Vagina (tissue), 2 donors: ENCODE measurements at regions not wholly inside any gene's neighbourhood (a gene's known extent, or its start where the extent isn't known, plus 50 kb on each side); places are given as distances from the start of the nearest gene placed in this dataset.

Source experiments
- DNase-seq, 2 donors: peaks; one replicate each; pipeline ENCODE4 v3.0.0-alpha.2; 2017; ENCODE audit errors: extremely low spot score in 2 of 2
- H3K27ac ChIP-seq: fragments of 200-600 bp; sonication (generic); one replicate; pipeline ENCODE4 v1.5.1; 2019
- H3K27me3 ChIP-seq: fragments of 200-600 bp; sonication (generic); one replicate; pipeline ENCODE4 v1.5.1; 2019
- H3K36me3 ChIP-seq, 2 donors: fragments of 200-600 bp; sonication (generic); one replicate each; pipeline ENCODE4 v1.5.1; 2017 to 2019
- H3K4me1 ChIP-seq: fragments of 200-600 bp; sonication (generic); one replicate; pipeline ENCODE4 v1.5.1; 2019
- H3K4me3 ChIP-seq, 2 donors: fragments of 200-600 bp; sonication (generic); 1 replicate in 1 of 2; 2 replicates in 1 of 2; pipeline ENCODE4 v1.5.1; 2016 to 2019
- H3K9me3 ChIP-seq: fragments of 200-600 bp; sonication (generic); one replicate; pipeline ENCODE4 v1.5.1; 2019
- POLR2A ChIP-seq, 2 donors: fragments of 450-650 bp; IDR thresholded peaks; one replicate each; pipeline ENCODE4 v1.6.1; 2017; ENCODE audit warnings: antibody characterized with exemption in 2 of 2, mild to moderate bottlenecking in 2 of 2, moderate library complexity in 2 of 2
- POLR2AphosphoS5 ChIP-seq, 2 donors: sonication (generic); formaldehyde crosslinking; IDR thresholded peaks; one replicate each; pipeline ENCODE4 v1.9.0; 2017; ENCODE audit warnings: antibody characterized with exemption in 2 of 2, mild to moderate bottlenecking in 2 of 2, low read depth in 1 of 2; ENCODE audit not compliant: insufficient read depth in 1 of 2
- intact Hi-C: fragments of 100-400 bp; cut with DNase I; formaldehyde crosslinking; loops from one replicate; pipeline ENCODE4 v1.15.1; 2023
- TF ChIP-seq, protein P1 (sequence below), 3 experiments: fragments of 450-650 bp in 2 of 3; fragments of 200-600 bp in 1 of 3; sonication (generic) in 1 of 3; IDR thresholded peaks; one replicate each; pipeline ENCODE4 v1.5.1; 2017 to 2019; ENCODE audit warnings: antibody characterized with exemption in 3 of 3, mild to moderate bottlenecking in 2 of 3, moderate library complexity in 2 of 3

DNA sequence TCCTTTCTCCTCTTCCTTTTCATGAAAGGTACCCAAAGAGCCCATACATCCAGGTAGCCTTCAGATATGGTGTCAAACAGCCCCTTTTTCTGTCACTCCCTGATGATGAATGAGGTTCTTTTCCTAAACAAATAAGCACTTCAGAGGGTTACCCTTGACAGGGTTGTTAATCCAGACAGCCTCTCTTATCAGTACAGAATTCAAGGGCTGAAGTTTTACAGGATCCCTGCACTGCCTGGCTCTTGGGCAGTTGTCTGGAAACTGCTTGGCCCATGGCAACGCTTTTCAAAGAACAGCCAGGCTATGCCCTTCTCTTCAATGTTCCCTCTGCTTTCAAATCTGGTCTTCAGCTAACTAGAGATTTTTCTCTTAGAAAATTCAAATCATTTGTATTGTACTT is 352.6 kb upstream of the FAM241A start:
- TF ChIP-seq, protein P1, sequence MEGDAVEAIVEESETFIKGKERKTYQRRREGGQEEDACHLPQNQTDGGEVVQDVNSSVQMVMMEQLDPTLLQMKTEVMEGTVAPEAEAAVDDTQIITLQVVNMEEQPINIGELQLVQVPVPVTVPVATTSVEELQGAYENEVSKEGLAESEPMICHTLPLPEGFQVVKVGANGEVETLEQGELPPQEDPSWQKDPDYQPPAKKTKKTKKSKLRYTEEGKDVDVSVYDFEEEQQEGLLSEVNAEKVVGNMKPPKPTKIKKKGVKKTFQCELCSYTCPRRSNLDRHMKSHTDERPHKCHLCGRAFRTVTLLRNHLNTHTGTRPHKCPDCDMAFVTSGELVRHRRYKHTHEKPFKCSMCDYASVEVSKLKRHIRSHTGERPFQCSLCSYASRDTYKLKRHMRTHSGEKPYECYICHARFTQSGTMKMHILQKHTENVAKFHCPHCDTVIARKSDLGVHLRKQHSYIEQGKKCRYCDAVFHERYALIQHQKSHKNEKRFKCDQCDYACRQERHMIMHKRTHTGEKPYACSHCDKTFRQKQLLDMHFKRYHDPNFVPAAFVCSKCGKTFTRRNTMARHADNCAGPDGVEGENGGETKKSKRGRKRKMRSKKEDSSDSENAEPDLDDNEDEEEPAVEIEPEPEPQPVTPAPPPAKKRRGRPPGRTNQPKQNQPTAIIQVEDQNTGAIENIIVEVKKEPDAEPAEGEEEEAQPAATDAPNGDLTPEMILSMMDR (IDR thresholded peaks at IDR 0.05), result no peak
- TF ChIP-seq POLR2A (IDR thresholded peaks at IDR 0.05) (no peak), POLR2AphosphoS5 (IDR thresholded peaks at IDR 0.05; ENCODE audit: insufficient read depth in 1 of 2, low read depth in 1 of 2) (no peak)
- DNase-seq, result no peak

DNA sequence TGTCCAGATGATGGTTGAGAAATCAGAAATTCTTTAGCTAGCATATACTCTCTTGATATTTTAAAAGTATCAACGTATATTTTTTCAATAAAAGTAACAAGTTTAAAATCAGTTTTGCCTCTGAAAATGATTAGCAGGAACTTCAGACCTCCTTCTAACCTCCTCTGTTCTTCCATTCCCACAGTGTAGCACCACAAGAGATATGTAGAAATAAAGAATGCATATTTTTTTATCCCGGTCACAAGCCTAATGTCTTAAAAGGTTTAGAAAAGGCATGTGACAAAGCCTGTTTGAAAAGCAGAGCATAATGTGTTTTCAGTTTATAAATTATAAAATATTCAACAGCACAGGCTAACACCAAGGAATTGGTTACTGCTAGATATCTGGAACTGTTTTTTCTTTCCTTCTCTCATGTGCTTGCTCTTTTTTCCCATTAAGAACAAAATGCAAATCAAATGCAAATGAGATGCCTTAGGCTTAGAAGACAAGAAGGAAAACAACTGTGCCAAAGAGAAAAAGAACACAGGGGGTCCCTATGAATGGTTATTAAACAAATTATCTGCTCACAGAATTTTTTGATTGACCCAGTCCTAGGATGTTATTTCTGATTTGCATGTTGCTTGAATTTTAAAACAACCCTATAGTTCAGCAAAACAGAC is 351.7 kb upstream of the FAM241A start:
- Histone ChIP-seq H3K9me3 (no peaks in the 10 kb centered on the region), H3K27ac (no peak overlapping the region)
- intact Hi-C loops, result no loop called here

More for the DNA sequence above, 352.6 kb upstream of the FAM241A start:
- Histone ChIP-seq H3K9me3 (no peaks in the 10 kb centered on the region), H3K4me3 (no peak overlapping the region), H3K27ac (no peak overlapping the region), H3K27me3 (no peaks in the 10 kb centered on the region), H3K36me3 (no peaks in the 10 kb centered on the region), H3K4me1 (no peaks in the 10 kb centered on the region)
- intact Hi-C loops, result no loop called here

DNA sequence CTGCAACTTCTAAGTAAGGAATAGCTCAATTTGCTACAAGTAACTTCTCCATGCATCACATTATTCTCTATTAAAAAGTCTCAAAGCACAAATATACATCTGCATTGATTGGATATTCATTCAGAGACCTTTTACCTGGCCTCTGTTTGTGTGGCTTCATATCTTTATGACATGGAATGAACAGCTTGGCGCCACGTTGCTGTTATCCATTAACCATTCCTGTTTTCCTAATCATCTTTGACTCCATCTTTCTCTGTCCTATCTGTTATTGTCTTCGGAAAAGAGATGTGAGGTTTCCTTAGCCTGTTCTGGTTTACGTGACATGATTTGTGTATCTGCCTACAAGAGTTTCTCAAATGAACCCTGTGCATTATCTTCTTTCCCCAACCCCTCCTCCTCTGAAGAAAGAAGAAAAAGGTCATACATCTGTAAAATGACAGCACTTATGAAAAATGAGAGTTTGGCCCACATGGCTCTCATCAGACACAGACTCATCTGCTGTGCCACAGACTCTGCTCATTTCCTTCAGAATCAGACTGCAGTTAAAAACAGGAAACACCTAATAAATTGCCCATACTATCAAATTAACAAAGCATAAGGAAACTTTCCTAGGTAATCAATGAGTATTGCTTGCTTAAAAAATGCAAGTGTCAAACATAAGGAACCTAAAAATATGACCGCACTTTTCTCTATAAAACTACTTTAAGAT is 347.6 kb upstream of the FAM241A start:
- intact Hi-C loops, result no loop called here

More for the DNA sequence above, 351.7 kb upstream of the FAM241A start:
- no peaks in the 10 kb centered on the region for H3K27me3 ChIP-seq
- H3K4me1 ChIP-seq, result no peaks in the 10 kb centered on the region
- DNase-seq, result no peak
- TF ChIP-seq, protein P1 (IDR thresholded peaks at IDR 0.05), result no peak
- TF ChIP-seq POLR2AphosphoS5 (IDR thresholded peaks at IDR 0.05; ENCODE audit: insufficient read depth in 1 of 2, low read depth in 1 of 2) (no peak), POLR2A (IDR thresholded peaks at IDR 0.05) (no peak)
- no peak overlapping the region for H3K4me3 ChIP-seq
- no peaks in the 10 kb centered on the region for H3K36me3 ChIP-seq

DNA sequence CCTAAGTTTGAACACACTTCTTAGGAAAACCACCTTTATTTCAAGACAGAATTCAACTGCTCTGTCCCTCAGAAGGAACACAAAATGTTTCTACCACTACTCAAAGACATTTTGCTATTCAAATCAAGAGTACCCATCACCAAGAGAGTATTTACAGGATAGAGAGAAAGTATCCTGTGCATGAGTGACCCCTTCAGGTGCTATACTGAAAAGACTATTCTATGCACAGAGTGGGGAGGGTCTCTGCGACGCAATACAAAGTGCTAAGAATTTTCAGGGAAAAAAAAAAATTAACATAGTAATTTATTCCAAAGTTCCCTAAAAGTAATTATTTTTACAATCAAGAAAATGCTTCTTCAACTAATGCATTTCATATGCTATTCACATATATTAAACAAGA is 346.4 kb upstream of the FAM241A start:
- H3K27me3 ChIP-seq, result no peaks in the 10 kb centered on the region
- H3K36me3 ChIP-seq, result no peaks in the 10 kb centered on the region
- no peak for TF ChIP-seq POLR2AphosphoS5 (IDR thresholded peaks at IDR 0.05; ENCODE audit: insufficient read depth in 1 of 2, low read depth in 1 of 2)
- no peak for TF ChIP-seq POLR2A (IDR thresholded peaks at IDR 0.05)
- TF ChIP-seq, protein P1 (IDR thresholded peaks at IDR 0.05), result no peak
- no peak for DNase-seq
- no peaks in the 10 kb centered on the region for H3K4me1 ChIP-seq
- H3K4me3 ChIP-seq, result no peak overlapping the region
- H3K27ac ChIP-seq, result no peak overlapping the region
- no peaks in the 10 kb centered on the region for H3K9me3 ChIP-seq
- intact Hi-C loops, result no loop called here

More for the DNA sequence above, 347.6 kb upstream of the FAM241A start:
- no peak for TF ChIP-seq POLR2A (IDR thresholded peaks at IDR 0.05)
- no peak for TF ChIP-seq POLR2AphosphoS5 (IDR thresholded peaks at IDR 0.05; ENCODE audit: insufficient read depth in 1 of 2, low read depth in 1 of 2)
- TF ChIP-seq, protein P1 (IDR thresholded peaks at IDR 0.05), result no peak
- Histone ChIP-seq H3K9me3 (no peaks in the 10 kb centered on the region), H3K36me3 (no peaks in the 10 kb centered on the region), H3K4me1 (no peaks in the 10 kb centered on the region), H3K27me3 (no peaks in the 10 kb centered on the region), H3K4me3 (no peak overlapping the region), H3K27ac (no peak overlapping the region)
- DNase-seq, result no peak

DNA sequence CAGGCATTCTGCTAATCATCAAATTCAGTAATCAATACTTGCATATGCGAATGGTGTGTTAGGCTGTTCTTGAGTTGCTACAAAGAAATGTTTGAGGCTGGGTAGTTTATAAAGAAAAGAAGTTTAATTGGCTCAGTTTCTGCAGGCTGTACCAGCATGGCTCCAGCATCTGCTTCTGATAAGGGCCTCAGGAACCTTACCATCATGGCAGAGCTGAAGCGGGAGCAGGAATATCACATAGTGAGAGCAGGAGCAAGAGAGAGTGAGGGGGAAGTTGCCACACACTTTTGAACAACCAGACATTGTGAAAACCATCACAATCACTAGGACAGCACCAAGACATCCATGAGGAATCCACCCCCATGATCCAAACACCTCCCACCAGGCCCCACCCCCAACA is 344.7 kb upstream of the FAM241A start:
- no peaks in the 10 kb centered on the region for H3K27me3 ChIP-seq
- no peak overlapping the region for H3K4me3 ChIP-seq
- TF ChIP-seq, protein P1 (IDR thresholded peaks at IDR 0.05), result no peak
- no peak for TF ChIP-seq POLR2AphosphoS5 (IDR thresholded peaks at IDR 0.05; ENCODE audit: insufficient read depth in 1 of 2, low read depth in 1 of 2)
- TF ChIP-seq POLR2A (IDR thresholded peaks at IDR 0.05), result no peak
- no peak overlapping the region for H3K27ac ChIP-seq
- intact Hi-C loops, result no loop called here
- no peaks in the 10 kb centered on the region for H3K4me1 ChIP-seq
- no peaks in the 10 kb centered on the region for H3K9me3 ChIP-seq
- DNase-seq, result no peak
- no peaks in the 10 kb centered on the region for H3K36me3 ChIP-seq
